Stimulated activated CD4-positive, alpha-beta T cell treated with anti-CD3 and anti-CD28 coated beads, Interleukin-1b, Interleukin-23, amount 100 ng/mL, for 1 hour (primary cell): ENCODE measurements at regions not wholly inside any gene's neighbourhood (a gene's known extent, or its start where the extent isn't known, plus 50 kb on each side); places are given as distances from the start of the nearest gene placed in this dataset.
"Not testable (repeated sequence)": the region's sequence is repeated elsewhere in the genome, so short reads cannot be mapped to it uniquely, and the experiment has no call there.

ENCODE experiments used
- DNase-seq, 2 donors: peaks; one replicate each; pipeline ENCODE4 v3.0.0-alpha.2; 2020; ENCODE audit warnings: low read depth in 2 of 2

GRCh38 chr14:34065690-34066391, 115.0 kb upstream of the EGLN3 start:
- DNase-seq: no peak

GRCh38 chr14:34065236-34065635, 114.4 kb upstream of the EGLN3 start:
- DNase-seq: no peak

GRCh38 chr14:34064349-34064748, 113.5 kb upstream of the EGLN3 start:
- no peak for DNase-seq

GRCh38 chr14:34063470-34064164, 112.7 kb upstream of the EGLN3 start:
- no peak for DNase-seq

GRCh38 chr14:34063042-34063441, 112.2 kb upstream of the EGLN3 start:
- no peak for DNase-seq

GRCh38 chr14:34062353-34062973, 111.6 kb upstream of the EGLN3 start:
- DNase-seq: no peak

GRCh38 chr14:34060651-34060999, 109.8 kb upstream of the EGLN3 start:
- DNase-seq: no peak

GRCh38 chr14:34059925-34060650, 109.2 kb upstream of the EGLN3 start:
- peak in 1 of 2 donors; percentile 15 for DNase-seq

- DNase-seq: no peak
Observed at GRCh38 chr14:34059037-34059924, 108.4 kb upstream of the EGLN3 start.

GRCh38 chr14:34058510-34058909, 107.6 kb upstream of the EGLN3 start:
- DNase-seq: no peak

- DNase-seq: no peak
Observed at GRCh38 chr14:34056046-34056445, 105.2 kb upstream of the EGLN3 start.

- no peak for DNase-seq
Observed at GRCh38 chr14:34055157-34055950, 104.5 kb upstream of the EGLN3 start.

- no peak for DNase-seq
Observed at GRCh38 chr14:34053666-34054065, 102.8 kb upstream of the EGLN3 start.

- DNase-seq: no peak
Observed at GRCh38 chr14:34052658-34053014, 101.8 kb upstream of the EGLN3 start.

- no peak for DNase-seq
Observed at GRCh38 chr14:34051966-34052657, 101.2 kb upstream of the EGLN3 start.

GRCh38 chr14:34050606-34051005, 99.7 kb upstream of the EGLN3 start:
- no peak for DNase-seq

- DNase-seq: no peak
Observed at GRCh38 chr14:34049790-34050189, 98.9 kb upstream of the EGLN3 start.

- DNase-seq: not testable (repeated sequence)
Observed at GRCh38 chr14:34049187-34049586, 98.3 kb upstream of the EGLN3 start.

- no peak for DNase-seq
Observed at GRCh38 chr14:34046799-34047520, 96.1 kb upstream of the EGLN3 start.
